Mesenchymal stem cell (in vitro differentiated cells and primary cell): ENCODE measurements at regions not wholly inside any gene's neighbourhood (a gene's known extent, or its start where the extent isn't known, plus 50 kb on each side); places are given as distances from the start of the nearest gene placed in this dataset.

Experiments used
- DNase-seq: peaks from one replicate; pipeline ENCODE4 v3.0.0-alpha.2; 2013
- H2AFZ ChIP-seq: one replicate; pipeline ENCODE4 v1.6.1; 2013; ENCODE audit warnings: low read depth, mild to moderate bottlenecking, control low read depth, inconsistent platforms, low read length, moderate library complexity
- H2AK5ac ChIP-seq: 2 replicates; pipeline ENCODE4 v1.6.1; 2013; ENCODE audit warnings: low read length, moderate library complexity, mild to moderate bottlenecking, inconsistent platforms; ENCODE audit not compliant: severe bottlenecking
- H2BK120ac ChIP-seq: one replicate; pipeline ENCODE4 v1.6.1; 2013; ENCODE audit warnings: low read depth, mild to moderate bottlenecking, inconsistent platforms, low read length, moderate library complexity
- H2BK12ac ChIP-seq, 2 experiments: one replicate each; pipeline ENCODE4 v1.6.1; 2013; ENCODE audit warnings: inconsistent platforms in 2 of 2, low read length in 2 of 2, mild to moderate bottlenecking in 2 of 2, moderate library complexity in 2 of 2, control low read depth in 1 of 2
- H2BK15ac ChIP-seq: one replicate; pipeline ENCODE4 v1.6.1; 2013; ENCODE audit warnings: mild to moderate bottlenecking, low read depth, inconsistent platforms; ENCODE audit not compliant: poor library complexity, severe bottlenecking
- H2BK5ac ChIP-seq: 2 replicates; pipeline ENCODE4 v1.6.1; 2013; ENCODE audit warnings: low read depth, mild to moderate bottlenecking, low read length, control low read depth, inconsistent platforms; ENCODE audit not compliant: poor library complexity, severe bottlenecking
- H3K14ac ChIP-seq, 2 experiments: one replicate each; pipeline ENCODE4 v1.6.1; 2013; ENCODE audit warnings: inconsistent platforms in 2 of 2, low read length in 2 of 2, control low read depth in 1 of 2, mild to moderate bottlenecking in 1 of 2, moderate library complexity in 1 of 2
- H3K18ac ChIP-seq, 2 experiments: one replicate each; pipeline ENCODE4 v1.6.1; 2013; ENCODE audit warnings: inconsistent platforms in 2 of 2, low read length in 2 of 2, control low read depth in 1 of 2, low read depth in 1 of 2, mild to moderate bottlenecking in 1 of 2
- H3K23ac ChIP-seq, 2 experiments: one replicate each; pipeline ENCODE4 v1.6.1; 2013; ENCODE audit warnings: inconsistent platforms in 2 of 2, low read length in 2 of 2, mild to moderate bottlenecking in 2 of 2, moderate library complexity in 2 of 2, control low read depth in 1 of 2
- H3K27ac ChIP-seq: 2 replicates; pipeline ENCODE4 v1.5.1; 2013; ENCODE audit warnings: mild to moderate bottlenecking, moderate library complexity, low read length, control low read depth, inconsistent platforms; ENCODE audit not compliant: poor library complexity, severe bottlenecking
- H3K27me3 ChIP-seq, 2 experiments: 2 replicates each; pipeline versions ENCODE4 v1.6.1 to v1.7.0; 2013; ENCODE audit warnings: low read length in 2 of 2, mild to moderate bottlenecking in 2 of 2, moderate library complexity in 2 of 2, control low read depth in 1 of 2, inconsistent platforms in 1 of 2; ENCODE audit not compliant: control insufficient read depth in 1 of 2, insufficient read depth in 1 of 2
- H3K36me3 ChIP-seq, 2 experiments: 2 replicates each; pipeline versions ENCODE4 v1.6.1 to v1.7.0; 2013; ENCODE audit warnings: low read length in 2 of 2, control low read depth in 1 of 2, inconsistent platforms in 1 of 2, low read depth in 1 of 2, mild to moderate bottlenecking in 1 of 2; ENCODE audit not compliant: insufficient read depth in 2 of 2, control insufficient read depth in 1 of 2
- H3K4ac ChIP-seq, 2 experiments: one replicate each; pipeline ENCODE4 v1.6.1; 2013; ENCODE audit warnings: inconsistent platforms in 2 of 2, low read length in 2 of 2, mild to moderate bottlenecking in 2 of 2, moderate library complexity in 2 of 2, control low read depth in 1 of 2, low read depth in 1 of 2
- H3K4me1 ChIP-seq: 2 replicates; pipeline ENCODE4 v1.6.1; 2013; ENCODE audit warnings: low read depth, low read length, control low read depth; ENCODE audit not compliant: control insufficient read depth, insufficient read depth
- H3K4me2 ChIP-seq: 2 replicates; pipeline ENCODE4 v1.6.1; 2013; ENCODE audit warnings: low read length, mild to moderate bottlenecking, inconsistent platforms; ENCODE audit not compliant: poor library complexity, severe bottlenecking
- H3K4me3 ChIP-seq, 2 experiments: 2 replicates each; pipeline versions ENCODE4 v1.5.1 to v1.7.0; 2013; ENCODE audit warnings: low read length in 2 of 2, mild to moderate bottlenecking in 2 of 2, control low read depth in 1 of 2, low read depth in 1 of 2; ENCODE audit not compliant: insufficient read depth in 1 of 2
- H3K79me1 ChIP-seq: replicated peaks from 2 replicates; pipeline ENCODE4 v1.6.1; 2013; ENCODE audit warnings: mild to moderate bottlenecking, control low read depth, low read length, inconsistent platforms; ENCODE audit not compliant: poor library complexity, severe bottlenecking
- H3K9ac ChIP-seq: 2 replicates; pipeline ENCODE4 v1.7.0; 2013; ENCODE audit warnings: mild to moderate bottlenecking, low read length, moderate library complexity
- H3K9me3 ChIP-seq: 2 replicates; pipeline ENCODE4 v1.7.0; 2013; ENCODE audit warnings: mild to moderate bottlenecking, low read length; ENCODE audit not compliant: control insufficient read depth
- H4K8ac ChIP-seq: one replicate; pipeline ENCODE4 v1.6.1; 2013; ENCODE audit warnings: inconsistent platforms, mild to moderate bottlenecking, low read length, moderate library complexity
- H4K91ac ChIP-seq: one replicate; pipeline ENCODE4 v1.6.1; 2013; ENCODE audit warnings: mild to moderate bottlenecking, low read length, inconsistent platforms
- WGBS: methylation state at CpG from one replicate; pipeline ENCODE4 v1.1.7; 2013; ENCODE audit warnings: mixed read lengths; 5-methylcytosine and 5-hydroxymethylcytosine counted together

- Histone ChIP-seq H2AFZ (no peak overlapping the region), H2AK5ac (no peak overlapping the region), H4K91ac (no peak overlapping the region), H3K18ac (no peak overlapping the region), H2BK5ac (no peak overlapping the region), H3K27ac (no peak overlapping the region), H3K4me3 (no peak overlapping the region), H2BK120ac (no peak overlapping the region), H2BK12ac (no peak overlapping the region), H3K27me3 (peaks cover 3 to 9% of the 10 kb centered on the region in 2 experiments), H2BK15ac (no peak overlapping the region), H4K8ac (no peak overlapping the region), H3K9me3 (no peaks in the 10 kb centered on the region), H3K4ac (no peak overlapping the region), H3K9ac (no peak overlapping the region), H3K23ac (no peak overlapping the region), H3K79me1 (no peaks in the 10 kb centered on the region), H3K36me3 (no peaks in the 10 kb centered on the region), H3K4me2 (no peak overlapping the region), H3K14ac (no peak overlapping the region), H3K4me1 (no peaks in the 10 kb centered on the region)
- DNase-seq: no peak
- WGBS: no CpG with 5 or more reads among the region's 2 CpGs
Measured at GRCh38 chr11:122246874-122247273, 130.9 kb upstream of the BLID start.

- no peak overlapping the region for H2BK15ac ChIP-seq
- H3K4me1 ChIP-seq: no peaks in the 10 kb centered on the region
- H3K4me3 ChIP-seq: no peak overlapping the region
- H3K14ac ChIP-seq: no peak overlapping the region
- H3K23ac ChIP-seq: no peak overlapping the region
- H3K79me1 ChIP-seq: no peaks in the 10 kb centered on the region
- no peak overlapping the region for H2AK5ac ChIP-seq
- no peak overlapping the region for H3K27ac ChIP-seq
- no peak overlapping the region for H2BK5ac ChIP-seq
- no peaks in the 10 kb centered on the region for H3K36me3 ChIP-seq
- no peak for DNase-seq
- no peak overlapping the region for H3K4me2 ChIP-seq
- 88% methylated on average over 3 of the region's 3 CpGs for WGBS
- no peak overlapping the region for H3K18ac ChIP-seq
- peaks cover 1 to 3% of the 10 kb centered on the region in 2 experiments for H3K27me3 ChIP-seq
- no peak overlapping the region for H2BK120ac ChIP-seq
- no peak overlapping the region for H2AFZ ChIP-seq
- no peak overlapping the region for H4K8ac ChIP-seq
- no peak overlapping the region for H2BK12ac ChIP-seq
- no peak overlapping the region for H3K9ac ChIP-seq
- H4K91ac ChIP-seq: no peak overlapping the region
- H3K4ac ChIP-seq: no peak overlapping the region
- no peaks in the 10 kb centered on the region for H3K9me3 ChIP-seq
Measured at GRCh38 chr11:122242731-122243130, 126.7 kb upstream of the BLID start.

- H3K9ac ChIP-seq: no peak overlapping the region
- H3K4ac ChIP-seq: no peak overlapping the region
- no peaks in the 10 kb centered on the region for H3K79me1 ChIP-seq
- H4K91ac ChIP-seq: no peak overlapping the region
- no peak overlapping the region for H2BK15ac ChIP-seq
- H3K9me3 ChIP-seq: no peaks in the 10 kb centered on the region
- no peak overlapping the region for H2BK120ac ChIP-seq
- no peaks in the 10 kb centered on the region for H3K36me3 ChIP-seq
- H2AFZ ChIP-seq: no peak overlapping the region
- no peak overlapping the region for H2BK5ac ChIP-seq
- H3K27ac ChIP-seq: no peak overlapping the region
- H3K4me2 ChIP-seq: no peak overlapping the region
- 93% methylated on average over 3 of the region's 3 CpGs for WGBS
- H2AK5ac ChIP-seq: no peak overlapping the region
- H4K8ac ChIP-seq: no peak overlapping the region
- no peak for DNase-seq
- no peak overlapping the region for H3K18ac ChIP-seq
- H3K14ac ChIP-seq: peak overlapping the region in 1 of 2 experiments; percentile 86
- H3K4me1 ChIP-seq: no peaks in the 10 kb centered on the region
- H3K27me3 ChIP-seq: peaks cover 0 to 3% of the 10 kb centered on the region in 2 experiments
- no peak overlapping the region for H2BK12ac ChIP-seq
- no peak overlapping the region for H3K4me3 ChIP-seq
- no peak overlapping the region for H3K23ac ChIP-seq
Measured at GRCh38 chr11:122241566-122241965, 125.6 kb upstream of the BLID start.

GRCh38 chr11:122240638-122241037, 124.6 kb upstream of the BLID start:
- no peak overlapping the region for H2AK5ac ChIP-seq
- H3K27me3 ChIP-seq: no peaks in the 10 kb centered on the region
- no peak overlapping the region for H3K23ac ChIP-seq
- H3K9me3 ChIP-seq: no peaks in the 10 kb centered on the region
- no peak overlapping the region for H4K91ac ChIP-seq
- no peak overlapping the region for H2AFZ ChIP-seq
- no peak overlapping the region for H2BK12ac ChIP-seq
- H2BK15ac ChIP-seq: no peak overlapping the region
- H3K14ac ChIP-seq: no peak overlapping the region
- H3K27ac ChIP-seq: no peak overlapping the region
- H2BK120ac ChIP-seq: no peak overlapping the region
- no peak overlapping the region for H3K4me3 ChIP-seq
- H3K79me1 ChIP-seq: no peaks in the 10 kb centered on the region
- H3K4ac ChIP-seq: no peak overlapping the region
- no peak overlapping the region for H3K18ac ChIP-seq
- H2BK5ac ChIP-seq: no peak overlapping the region
- H3K36me3 ChIP-seq: no peaks in the 10 kb centered on the region
- H3K9ac ChIP-seq: no peak overlapping the region
- no peak overlapping the region for H4K8ac ChIP-seq
- H3K4me2 ChIP-seq: no peak overlapping the region
- peaks cover under 1% of the 10 kb centered on the region for H3K4me1 ChIP-seq
- DNase-seq: no peak
- 100% methylated on average over 2 of the region's 3 CpGs for WGBS
